Activated CD8-positive, alpha-beta memory T cell treated with anti-CD3 and anti-CD28 coated beads, Interleukin-2, amount 50 U/mL, for 24 hours (primary cell): ENCODE measurements at regions not wholly inside any gene's neighbourhood (a gene's known extent, or its start where the extent isn't known, plus 50 kb on each side); places are given as distances from the start of the nearest gene placed in this dataset.
"Not testable (repeated sequence)": the region's sequence is repeated elsewhere in the genome, so short reads cannot be mapped to it uniquely, and the experiment has no call there.

ENCODE experiments used
- DNase-seq: peaks from one replicate; pipeline ENCODE4 v3.0.0-alpha.2; 2020; ENCODE audit errors: extremely low read depth

DNA sequence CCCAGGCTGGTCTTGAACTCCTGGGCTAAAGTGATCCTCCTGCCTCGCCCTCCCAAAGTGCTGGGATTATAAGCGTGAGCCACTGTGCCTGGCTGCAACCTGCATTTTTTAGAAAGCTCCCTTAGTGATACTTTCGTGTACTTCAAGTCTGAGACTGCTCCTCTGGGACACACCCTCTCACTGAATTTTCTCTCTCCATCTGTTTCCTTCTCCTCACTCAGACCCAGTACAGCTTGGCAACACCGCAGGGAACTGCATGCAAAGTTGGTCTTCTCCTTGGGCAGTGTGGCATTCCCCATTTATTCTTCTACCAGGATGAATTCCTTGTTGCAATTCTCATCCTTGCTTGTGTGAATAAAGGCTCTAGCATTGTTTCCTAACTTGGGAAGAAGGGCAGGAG, 175.9 kb downstream of the LPIN1 start:
- no peak for DNase-seq

DNA sequence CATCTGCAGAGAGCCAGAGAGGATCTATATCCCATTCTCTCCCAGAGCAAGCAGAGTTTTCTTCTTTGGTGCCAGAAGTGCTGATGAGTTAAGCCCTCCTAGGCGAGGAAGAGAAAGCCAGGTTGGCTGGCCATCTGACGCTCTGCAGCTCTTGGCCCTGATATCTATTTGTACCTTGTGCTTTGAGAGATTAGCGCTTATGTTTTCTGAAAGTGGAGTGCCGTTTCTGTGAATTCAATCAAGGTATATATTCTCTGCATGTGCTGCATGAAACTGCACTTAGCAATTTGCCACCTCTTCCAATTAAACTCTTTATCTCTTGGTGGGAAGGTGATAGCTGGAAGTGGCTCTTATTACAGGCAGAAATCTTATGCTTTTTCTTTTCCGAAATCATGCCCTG, 177.5 kb downstream of the LPIN1 start:
- no peak for DNase-seq

DNA sequence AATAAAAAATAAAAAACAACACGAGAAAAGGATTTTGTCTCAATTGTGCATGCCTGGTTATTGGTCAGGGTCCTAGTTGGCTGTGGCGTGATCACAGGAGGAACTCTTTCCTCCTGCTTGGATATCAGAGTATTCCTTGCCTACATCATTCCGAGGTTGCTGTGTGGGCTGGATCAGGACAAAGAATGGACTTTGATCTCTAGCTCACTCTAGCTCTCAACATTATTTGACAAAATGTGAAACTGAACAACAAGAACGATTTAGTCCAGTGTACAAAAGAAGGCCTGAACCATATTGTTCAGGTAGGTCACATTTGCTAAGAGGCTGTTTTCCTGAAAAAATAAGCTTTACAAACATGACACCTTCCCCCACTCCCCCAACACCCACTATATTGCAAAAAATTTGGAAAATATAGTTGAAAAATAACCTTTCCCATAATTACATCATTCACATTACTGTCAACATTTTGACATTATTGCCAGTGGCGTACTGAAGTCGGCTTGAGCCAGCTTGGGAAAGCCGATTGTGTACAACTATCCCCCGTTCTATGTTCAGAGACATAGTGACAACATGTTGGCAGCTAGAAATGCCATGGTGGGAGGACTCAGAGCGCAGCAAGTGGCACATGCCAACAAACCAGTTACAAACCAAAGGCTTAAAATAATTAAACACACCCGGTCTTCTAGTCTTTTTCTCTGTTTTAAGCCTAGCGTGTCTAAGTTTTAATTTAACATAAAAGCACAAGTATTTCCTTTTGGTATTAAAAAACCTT, 179.0 kb downstream of the LPIN1 start:
- no peak for DNase-seq

DNA sequence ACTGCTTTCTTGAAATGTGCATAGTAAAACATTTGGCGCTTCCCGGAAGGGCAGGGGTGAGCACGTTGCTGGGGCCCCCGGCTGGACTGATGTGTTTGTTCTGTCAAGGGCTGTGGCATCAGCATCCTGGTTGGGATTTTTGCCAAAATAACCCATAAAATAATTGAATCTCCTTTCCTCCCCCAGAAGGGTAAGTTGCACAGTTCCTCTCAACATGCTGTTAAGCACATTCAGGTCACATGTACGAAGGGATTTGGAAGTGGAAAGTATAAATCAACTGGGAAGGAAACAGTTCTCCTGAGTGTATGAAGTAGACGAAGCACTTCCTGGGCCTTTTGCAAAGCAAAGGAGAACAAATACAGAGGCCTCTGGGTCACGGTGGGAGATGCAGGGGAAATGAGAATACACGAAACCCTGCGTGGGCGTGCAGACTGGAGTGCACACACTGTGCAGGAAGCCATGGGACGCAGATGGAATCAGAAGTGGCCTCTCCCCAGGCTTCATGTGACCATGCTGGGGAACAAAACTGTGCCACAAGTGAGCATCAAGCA, 183.9 kb downstream of the LPIN1 start:
- DNase-seq = no peak

DNA sequence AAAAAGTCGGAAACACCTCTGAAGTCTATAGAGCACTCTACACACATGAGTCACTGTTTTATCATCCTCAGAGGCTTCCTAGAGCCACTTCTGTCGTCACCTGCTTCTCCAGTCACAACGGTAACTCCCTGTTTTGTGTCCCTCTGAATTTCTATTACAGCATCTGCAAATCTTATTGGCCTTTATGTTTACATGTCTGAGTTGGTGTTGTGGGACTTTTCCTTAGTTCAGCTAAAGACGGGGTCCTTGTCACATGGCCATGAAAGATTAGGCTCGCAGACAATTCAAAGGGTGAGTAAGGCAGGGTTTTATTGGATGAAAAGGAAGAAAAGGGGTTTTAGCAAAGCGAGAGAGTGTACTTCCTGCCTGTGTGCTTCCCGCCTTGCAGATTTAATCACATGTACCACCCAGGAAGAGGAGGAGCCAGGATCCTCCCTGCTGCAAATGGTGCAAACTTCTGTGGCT, 185.6 kb downstream of the LPIN1 start:
- no peak for DNase-seq

DNA sequence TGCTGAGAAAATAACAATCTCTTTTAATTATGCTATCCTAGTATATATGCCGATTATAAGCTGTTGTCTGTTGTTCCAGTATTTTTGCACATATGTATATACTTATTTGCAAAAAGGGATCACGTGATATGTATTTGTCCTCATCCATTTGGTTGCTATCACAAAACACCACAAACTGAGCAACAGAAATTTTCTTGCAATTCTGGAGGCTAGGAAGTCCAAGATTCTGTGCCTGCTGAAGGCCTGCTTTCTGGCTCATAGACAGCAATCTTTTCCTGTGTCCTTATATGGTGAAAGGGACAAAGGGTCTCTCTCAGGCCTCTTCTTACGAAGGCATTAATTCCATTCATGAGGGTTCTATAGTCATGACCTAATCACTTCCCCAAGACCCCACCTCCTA, 186.5 kb downstream of the LPIN1 start:
- DNase-seq = no peak

DNA sequence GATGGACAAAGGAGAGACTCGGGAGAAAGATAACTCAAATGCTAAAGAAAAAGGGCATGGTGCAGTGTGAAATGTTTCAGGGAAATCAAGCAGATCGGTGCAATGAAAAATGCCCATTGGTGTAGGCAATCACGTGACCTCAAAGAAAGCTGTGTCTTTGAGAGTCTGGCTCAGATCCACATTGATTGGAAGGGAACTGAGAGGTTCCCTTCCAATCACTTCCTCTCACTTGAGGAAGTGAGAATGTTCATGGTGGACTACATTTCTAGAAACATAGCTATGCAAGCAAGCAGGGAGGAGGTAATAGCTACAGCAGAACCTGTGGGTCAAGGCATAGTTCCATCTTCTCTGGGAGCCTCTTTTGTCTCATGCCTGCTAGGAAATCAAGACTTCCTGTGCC, 187.4 kb downstream of the LPIN1 start:
- DNase-seq = no peak

DNA sequence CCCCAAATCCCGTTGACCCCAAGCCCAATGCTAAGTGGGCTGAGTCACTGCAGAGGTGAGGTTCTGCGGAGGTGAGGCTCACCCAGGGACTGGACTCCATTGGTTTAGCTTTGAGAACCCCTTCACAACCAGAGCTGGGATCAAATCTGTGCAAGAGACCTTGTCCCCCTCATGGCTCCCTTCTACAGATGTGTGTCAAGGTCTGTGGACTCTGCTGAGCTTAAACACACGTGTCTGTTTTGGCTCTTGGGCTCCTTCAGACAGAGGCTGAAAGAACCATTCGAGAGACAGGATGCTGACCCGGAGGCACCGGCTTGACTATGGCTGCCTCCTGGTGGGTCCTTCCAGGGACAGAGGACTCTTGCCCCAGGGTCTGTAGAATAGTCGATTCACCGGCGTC, 190.3 kb downstream of the LPIN1 start:
- DNase-seq = no peak

DNA sequence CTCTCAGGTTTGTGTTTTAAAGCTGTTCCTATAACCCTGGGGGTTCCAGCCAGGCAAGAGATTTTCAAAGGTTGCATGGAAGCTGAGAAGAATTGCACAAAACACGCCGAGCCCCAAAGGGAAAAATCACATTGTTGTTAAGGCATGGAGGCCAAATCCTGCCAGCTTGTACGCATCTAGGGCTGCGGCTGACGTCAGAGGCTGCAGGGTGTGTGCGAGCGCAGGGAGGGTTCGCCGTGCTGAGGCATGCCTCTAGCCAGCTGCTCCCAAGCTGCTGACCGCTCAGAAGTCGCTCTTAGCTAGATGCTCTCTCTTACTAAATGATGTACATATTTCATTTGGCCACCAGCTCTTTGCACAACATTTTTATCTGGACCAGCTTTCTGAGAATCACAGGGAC, 191.8 kb downstream of the LPIN1 start:
- DNase-seq = no peak

DNA sequence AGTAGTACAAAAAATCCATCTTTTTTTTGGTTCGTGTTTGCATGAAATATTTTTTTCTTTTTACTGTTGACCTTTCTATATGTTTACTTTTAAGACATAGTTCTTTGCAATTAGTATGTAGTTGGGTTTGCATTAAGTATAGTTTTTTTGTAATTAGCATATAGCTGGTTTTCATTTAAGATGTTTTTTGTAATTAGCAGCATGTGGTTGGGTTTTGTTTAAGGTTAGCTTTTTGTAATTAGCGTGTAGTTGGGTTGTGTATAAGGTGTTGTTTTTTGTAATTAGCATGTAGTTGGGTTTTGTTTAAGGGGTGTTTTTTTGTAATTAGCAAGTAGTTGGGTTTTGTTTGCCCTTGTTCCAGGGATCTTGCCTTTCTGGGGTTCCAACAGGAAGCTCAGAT, 193.1 kb downstream of the LPIN1 start:
- no peak for DNase-seq

DNA sequence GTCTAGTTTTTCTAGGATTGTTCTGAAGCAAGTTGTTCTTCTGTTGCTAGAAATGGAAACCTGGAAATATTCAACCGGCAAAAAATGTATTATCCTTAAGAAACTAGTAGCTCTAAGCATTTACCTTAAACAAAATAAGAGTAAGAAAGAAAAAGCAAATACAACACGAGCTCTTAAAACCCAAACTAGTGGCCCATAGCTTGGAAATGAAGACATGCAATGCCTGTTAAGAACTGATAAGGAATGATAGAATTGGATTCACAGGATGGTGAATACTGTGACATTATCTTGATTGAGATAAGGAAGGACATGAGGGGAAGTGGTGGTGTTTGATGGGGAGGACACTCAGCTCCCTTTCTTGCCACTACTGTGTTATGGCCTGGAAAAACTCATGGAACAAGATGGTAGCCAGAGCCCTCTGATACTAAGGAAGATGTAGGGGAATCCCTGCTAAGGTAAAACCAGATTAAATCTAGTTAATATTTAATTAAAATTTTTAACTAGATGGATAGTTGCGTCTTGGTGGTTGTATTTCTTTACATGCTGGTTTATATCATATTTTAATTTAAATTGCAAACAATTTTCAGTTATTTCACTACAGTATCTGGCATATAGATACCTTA, 193.8 kb downstream of the LPIN1 start:
- no peak for DNase-seq

DNA sequence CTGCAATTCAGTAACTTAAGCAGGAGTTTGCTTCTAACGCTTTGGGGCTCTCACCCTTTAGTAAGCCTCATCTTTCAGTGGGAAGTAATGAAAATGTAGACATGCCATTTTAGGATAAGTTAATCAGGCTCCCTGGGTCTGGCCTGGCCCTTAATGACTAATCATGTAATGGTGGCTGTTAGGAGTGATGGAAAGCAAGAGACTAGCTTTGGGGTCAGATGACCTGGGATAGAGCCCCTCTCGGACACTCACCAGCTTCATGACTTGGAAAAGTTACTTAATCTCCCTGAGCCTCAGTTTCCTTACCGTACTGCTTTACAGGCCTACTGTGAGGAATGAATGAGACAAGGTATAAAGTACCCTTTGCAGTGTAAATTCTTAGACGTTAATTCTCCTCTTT, 194.4 kb downstream of the LPIN1 start:
- no peak for DNase-seq

DNA sequence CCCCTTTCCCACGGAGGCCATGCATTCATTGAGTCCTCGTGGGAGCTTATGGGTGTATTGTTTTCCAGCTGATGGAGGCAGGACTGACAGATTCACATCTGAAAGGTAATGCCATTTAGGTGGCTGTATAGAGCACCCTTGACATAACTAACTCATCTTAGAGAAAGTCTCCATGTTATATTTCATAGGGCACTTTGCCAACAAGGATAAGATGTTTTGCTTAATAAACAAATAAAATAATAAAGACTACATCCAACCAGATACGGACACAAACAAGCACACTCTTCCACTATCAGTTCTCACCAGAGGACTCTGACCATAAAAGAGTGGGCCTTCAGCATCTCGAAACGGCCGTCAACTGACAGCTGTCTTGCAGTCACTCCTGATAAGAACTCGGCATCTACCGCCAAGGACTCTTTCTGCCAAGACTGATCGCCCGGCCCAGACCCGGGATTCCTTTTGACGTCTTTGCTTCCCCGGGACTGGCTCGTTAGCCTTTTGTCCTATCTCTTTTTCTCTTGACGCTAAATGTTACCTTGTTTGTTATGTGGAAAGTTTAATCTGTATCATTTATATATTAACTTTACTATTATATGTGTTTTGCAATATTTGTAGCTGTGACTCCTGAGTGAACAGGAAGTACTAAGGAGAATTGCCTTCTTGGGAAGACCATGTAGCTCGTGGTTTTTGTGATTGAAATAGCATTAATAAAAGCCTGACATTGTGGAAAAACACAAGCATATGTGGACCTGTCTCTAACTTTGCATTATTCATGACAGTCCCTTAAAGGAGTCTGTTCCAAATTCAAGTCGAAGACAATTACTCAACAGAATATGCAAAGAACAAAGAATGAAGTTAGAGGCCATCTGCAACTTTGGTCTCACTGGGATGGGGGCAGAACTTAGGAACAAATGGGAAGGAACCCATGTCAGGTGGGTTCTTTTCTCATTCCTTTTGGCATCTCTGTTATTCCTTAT, 195.1 kb downstream of the LPIN1 start:
- no peak for DNase-seq

DNA sequence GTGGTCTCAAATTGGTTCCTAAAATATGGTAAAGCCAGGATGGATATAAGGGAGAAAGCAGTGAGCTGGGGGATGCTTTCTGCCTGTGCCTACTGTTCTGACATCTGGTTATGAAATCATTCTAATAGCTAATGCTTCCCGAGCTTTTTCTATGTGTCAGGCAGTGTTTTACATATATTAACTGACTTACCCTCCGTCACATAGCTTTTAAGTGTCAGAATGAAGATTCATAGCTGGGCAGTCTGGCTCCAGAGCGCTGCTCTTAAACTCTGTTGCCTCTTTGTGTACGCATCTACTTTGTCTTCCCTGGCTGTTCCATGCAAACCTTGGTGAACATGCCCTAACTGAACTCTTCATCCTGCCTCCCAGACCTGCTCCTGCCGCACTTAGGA, 195.7 kb downstream of the LPIN1 start:
- DNase-seq = no peak

DNA sequence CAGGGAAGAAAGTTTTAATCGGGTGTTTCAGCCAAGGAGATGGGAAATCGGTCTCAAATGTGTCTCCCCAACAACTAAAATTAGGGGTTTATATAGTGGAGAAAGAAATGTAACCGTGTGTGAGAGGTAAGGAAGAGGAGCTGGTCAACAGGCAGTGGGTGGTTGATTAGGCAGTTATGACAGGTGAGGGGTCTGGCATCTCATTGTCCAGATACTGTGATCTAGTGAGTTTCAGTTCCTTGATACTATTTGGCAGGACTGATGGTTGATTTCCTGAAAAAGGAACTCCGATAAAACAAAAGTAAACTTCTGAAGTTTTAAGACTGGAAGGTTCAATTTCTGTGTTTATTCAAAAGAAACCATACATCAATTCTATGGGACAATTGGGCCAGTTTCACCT, 197.9 kb downstream of the LPIN1 start:
- no peak for DNase-seq

DNA sequence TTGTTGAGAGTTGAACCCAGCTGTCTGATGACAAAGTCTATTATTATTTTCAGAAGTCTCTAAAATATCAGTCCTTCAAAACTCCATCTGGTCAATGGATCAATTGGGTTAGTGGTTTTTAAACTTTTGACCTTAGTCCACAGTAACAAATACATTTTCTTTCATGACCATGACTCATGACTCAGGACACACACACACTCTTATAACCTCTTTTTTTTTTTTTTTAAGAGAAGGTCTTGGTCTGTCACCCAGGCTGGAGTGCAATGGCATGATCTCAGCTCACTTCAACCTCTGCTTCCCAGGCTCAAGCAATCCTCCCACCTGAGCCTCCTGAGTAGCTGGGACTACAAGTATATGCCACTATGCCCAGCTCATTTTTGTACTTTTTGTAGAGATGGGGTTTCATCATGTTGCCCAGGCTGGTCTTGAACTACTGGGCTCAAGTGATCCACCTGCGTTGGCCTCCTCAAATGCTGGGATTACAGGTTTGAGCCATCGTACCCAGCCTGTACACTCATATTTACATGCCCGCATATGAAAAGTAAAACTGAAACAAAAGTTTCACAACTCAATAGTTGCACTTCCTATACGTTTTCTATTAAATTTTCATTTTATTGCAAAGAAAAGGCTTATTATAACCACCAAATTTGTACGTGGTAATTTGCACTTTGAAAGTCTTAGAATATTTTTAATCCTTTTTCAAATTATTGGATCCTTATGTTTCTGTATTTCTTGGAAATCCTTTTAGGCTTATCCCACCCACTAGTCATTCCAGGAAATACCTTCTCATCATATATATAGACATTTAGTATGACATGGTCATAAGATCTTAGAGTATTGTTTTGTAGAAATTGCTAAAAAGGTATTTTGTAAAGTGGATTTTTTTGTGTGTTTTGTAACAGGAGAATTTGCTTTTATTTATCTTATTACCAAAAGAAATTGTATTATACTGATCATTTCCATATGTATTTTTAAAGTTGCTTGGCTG, 199.0 kb downstream of the LPIN1 start:
- no peak for DNase-seq

DNA sequence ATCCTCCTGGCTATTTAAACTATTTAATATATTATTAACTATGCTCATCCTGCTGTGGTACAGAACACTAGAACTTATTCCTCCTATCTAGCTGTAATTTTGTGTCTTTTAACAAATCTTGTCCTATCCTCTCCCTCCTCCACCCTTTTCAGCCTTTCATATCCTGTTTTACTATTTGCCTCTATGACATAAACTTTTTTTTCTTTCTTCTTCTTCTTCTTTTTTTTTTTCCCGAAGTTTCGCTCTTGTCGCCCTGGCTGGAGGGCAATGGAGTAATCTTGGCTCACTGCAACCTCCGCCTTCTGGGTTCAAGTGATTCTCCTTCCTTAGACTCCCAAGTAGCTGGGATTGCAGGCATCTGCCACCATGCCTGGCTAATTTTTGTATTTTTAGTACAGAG, 201.5 kb downstream of the LPIN1 start:
- DNase-seq = no peak

DNA sequence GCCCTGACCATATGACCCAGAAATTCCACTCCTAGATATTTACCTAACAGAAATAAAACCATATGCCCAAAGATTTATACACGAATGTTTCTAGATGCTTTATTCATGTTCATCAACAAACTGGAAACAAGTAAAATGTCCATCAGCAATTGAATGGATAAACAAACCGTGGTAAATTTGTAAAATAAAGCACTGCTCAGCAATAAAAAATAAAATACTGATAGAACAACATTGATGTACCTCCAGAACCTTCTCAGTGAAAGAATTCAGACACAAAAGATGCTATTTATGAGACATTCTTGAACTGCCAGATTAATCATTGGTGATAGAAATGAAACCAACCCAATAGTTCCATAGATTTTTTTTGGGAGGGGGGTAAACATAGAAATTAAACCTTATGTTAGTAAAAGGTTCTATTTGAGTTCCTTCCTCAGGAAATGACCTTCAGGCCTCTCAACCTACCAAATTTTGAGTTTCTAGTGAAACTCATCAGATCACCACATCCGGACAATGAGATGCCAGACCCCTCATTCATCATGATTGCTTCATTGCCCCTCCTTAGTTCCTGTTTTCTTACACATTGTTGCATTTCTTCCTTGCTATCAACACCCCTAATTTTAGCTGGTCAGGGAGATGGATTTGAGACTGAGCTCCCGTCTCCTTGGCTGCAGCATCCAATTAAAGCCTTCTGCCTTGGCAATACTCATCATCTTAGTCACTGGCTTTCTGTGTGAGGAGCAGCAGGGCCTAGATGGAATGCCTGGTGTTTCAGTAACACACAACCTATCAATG, 203.5 kb downstream of the LPIN1 start:
- DNase-seq = no peak

DNA sequence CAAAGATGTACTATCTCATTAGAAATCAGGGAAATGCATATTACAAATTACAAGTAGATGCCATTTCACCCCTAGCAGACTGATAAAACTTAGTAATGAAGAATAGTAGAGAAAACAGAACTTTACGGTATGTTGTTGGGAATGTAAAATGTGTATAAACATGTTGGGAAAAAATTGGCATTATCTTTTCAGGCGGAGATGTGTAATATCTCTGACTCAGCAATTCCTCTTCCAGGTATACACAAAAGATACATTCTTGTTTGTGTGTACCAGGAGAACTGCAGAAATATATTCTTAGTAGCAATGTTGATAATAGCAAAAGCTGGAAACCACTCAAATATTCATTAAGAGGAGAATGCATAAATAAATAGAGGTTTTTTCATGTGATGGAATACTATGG, 204.5 kb downstream of the LPIN1 start:
- no peak for DNase-seq

DNA sequence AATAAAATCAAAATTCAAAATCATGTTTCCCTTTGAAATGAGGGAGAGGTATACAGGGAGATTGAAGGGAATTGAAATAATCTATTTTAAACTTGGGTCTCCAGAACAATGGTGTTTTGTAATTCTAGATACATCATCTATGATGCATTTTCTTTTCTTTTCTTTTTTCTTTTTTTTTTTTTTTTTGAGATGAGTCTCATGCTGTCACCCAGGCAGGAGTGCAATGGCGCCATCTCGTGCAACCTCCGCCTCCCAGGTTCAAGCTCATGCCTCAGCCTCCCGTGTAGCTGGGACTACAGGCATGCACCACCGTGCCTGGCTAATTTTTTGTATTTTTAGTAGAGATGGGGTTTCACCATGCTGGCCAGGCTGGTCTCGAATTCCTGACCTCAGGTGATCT, 205.1 kb downstream of the LPIN1 start:
- DNase-seq = not testable (repeated sequence)
